ENCODE measurements at regions not wholly inside any gene's neighbourhood (a gene's known extent, or its start where the extent isn't known, plus 50 kb on each side); places are given as distances from the start of the nearest gene placed in this dataset.

GRCh38 chr12:65556676-65557437, 267.4 kb upstream of the HMGA2 start:
- peak; percentile 74 to 89 (median 84) for DNase-seq

GRCh38 chr12:65557438-65558181, 266.7 kb upstream of the HMGA2 start:
- no peak for DNase-seq

DNA sequence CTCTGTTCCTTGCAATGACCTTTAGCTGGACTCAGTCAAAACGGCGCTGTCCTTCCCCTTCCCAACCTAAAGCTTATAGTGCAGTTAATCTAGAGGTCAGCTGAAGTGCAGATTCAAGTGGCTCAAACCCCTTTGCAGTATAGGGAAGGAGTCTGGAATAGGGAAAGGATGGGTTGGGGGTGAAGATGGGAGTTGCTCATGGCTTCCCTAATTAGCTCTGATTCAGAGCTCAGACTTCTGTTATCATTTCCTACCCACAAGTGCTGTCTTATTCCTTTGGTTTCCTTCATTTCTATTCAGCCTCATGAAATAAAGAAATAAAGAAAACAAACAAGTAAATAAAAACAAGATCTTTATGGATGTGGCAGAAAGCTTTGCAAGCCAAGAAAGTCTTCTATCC, 264.0 kb upstream of the HMGA2 start:
- DNase-seq, result peak in 1 of 4 experiments; percentile 14

DNA sequence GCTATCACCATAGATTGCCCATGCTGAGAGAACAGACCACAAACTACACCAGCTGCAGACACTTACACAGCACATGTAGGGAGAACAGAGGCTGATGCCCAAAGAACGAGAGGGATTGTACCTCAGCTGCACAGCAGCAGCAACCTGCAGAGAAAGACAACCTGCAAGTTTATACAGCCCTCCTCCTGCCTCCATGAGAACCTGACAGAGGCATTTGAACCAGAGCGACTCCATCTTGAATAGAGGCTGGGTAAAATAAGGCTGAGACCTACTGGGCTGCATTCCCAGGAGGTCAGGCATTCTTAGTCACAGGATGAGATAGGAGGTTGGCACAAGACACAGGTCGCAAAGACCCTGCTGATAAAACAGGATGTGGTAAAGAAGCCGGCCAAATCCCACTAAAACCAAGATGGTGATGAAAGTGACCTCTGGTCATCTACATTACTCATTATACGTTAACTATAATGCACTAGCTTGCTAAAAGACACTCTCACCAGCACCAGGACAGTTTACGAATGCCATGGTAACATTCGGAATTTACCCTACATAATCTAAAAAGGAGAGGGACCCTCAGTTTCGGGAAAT, 262.4 kb upstream of the HMGA2 start:
- DNase-seq, result no peak

DNA sequence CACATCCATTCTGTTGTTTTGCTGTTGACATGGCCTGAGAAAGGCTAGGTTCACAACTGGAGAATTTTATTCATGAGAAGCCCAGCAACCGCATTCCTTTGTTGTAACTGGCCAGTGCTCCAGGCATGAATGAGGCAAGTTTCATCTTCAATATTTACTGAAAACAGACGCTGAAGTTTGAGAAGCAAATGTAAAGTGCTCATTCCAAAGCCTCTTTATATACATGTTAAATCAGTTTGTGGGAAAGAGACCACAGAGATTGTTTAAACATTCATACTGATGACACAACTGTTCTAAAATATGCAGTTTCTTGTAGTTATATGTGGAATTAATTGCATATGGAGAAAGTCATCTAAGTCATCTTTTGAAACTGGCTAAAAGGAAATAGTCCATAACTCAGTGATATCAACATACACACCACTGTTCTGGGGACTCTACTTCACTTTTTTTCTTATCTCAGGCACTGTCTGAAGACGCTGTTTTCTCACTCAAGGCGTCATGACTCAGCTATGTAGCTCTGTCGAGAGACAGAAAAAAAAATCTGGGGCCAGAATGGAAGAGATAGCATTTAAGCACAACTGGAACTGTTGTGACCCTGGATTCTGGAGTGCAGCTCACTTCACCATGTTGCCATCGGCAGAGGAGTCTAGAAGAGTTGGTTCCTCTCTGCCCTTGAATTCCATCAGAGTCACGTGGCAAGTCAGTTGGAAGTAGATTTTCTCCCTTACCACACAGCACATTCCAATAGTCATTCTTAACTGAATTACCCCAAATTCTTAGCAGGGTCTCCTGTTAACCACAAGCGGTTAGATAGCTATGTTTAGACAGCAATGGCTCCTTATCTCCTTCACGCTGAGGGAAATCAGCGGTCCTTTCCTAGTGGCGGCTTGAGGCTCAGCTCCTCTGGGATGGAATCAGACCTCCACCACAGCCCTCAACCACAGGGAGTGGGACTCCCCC, 258.4 kb upstream of the HMGA2 start:
- DNase-seq, result peak in 2 of 4 experiments; percentile 7 to 23

GRCh38 chr12:65566751-65567150, 257.5 kb upstream of the HMGA2 start:
- no peak for DNase-seq

GRCh38 chr12:65567820-65568219, 256.5 kb upstream of the HMGA2 start:
- no peak for DNase-seq

DNA sequence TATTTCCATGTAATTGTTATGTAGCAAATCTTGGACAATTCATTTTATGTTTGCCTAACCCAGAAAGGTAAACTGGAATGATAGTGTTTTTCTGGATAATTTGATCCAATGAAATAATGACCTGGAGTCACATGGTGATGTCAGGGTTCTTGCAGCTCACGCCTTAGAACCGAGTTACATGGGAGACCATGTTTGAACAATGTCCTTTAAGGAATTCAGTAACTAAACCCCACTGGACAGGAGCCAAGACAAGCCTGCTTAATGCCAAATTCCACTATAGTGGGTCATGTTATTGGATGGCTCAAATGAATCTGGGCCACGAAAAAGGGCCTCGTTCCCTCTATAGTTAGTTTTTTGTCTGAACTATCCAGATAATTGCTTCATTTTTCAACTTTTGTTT, 255.8 kb upstream of the HMGA2 start:
- DNase-seq, result no peak

DNA sequence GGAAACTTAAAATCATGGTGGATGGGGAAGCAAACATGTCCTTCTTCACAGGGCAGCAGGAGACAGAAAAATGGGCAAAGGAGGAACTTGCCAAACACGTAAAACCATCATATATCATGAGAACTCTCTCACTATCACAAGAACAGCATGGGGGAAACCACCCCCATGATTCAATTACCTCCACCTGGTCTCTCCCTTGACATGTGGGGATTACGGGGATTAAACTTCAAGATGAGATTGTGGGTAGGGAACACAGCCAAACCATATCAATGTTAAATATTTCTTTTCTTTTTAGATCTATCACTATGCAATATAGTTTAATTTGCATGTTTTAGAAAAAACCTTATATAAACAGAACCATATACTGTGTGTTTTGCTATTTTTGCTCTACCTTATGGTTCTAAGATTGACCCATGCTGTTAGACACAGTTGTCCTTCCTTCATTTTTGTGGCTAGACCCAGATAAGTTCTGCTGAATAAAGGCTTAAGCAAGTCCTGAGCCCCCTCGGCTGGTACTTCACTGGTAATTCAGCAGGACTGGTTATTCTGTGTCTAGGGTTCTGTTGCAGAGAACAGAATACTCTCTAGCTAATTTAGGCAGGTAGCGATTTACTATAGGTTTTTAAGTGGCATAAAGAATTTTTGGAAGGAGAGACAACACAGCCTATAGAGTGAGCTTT, 253.7 kb upstream of the HMGA2 start:
- DNase-seq, result no peak

GRCh38 chr12:65574867-65575266, 249.4 kb upstream of the HMGA2 start:
- no peak for DNase-seq

DNA sequence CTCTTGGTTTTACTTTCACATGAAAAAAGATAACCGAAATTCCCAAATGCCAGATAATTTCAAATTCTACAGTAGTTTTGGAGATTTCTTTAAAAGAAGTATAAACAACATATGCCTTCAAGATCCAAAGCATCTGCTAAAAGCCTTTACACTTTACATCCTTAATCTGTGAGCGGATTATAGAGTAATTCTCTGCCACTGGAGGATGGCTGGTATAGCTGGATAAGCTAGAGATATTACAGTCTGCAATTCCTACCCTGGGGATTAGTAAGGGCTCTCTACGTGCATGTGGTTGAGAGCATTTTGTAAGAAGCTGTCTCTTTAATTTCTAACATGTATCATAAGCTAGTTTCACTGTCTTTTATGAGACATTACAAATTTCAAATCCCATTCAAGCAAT, 240.3 kb upstream of the HMGA2 start:
- no peak for DNase-seq

DNA sequence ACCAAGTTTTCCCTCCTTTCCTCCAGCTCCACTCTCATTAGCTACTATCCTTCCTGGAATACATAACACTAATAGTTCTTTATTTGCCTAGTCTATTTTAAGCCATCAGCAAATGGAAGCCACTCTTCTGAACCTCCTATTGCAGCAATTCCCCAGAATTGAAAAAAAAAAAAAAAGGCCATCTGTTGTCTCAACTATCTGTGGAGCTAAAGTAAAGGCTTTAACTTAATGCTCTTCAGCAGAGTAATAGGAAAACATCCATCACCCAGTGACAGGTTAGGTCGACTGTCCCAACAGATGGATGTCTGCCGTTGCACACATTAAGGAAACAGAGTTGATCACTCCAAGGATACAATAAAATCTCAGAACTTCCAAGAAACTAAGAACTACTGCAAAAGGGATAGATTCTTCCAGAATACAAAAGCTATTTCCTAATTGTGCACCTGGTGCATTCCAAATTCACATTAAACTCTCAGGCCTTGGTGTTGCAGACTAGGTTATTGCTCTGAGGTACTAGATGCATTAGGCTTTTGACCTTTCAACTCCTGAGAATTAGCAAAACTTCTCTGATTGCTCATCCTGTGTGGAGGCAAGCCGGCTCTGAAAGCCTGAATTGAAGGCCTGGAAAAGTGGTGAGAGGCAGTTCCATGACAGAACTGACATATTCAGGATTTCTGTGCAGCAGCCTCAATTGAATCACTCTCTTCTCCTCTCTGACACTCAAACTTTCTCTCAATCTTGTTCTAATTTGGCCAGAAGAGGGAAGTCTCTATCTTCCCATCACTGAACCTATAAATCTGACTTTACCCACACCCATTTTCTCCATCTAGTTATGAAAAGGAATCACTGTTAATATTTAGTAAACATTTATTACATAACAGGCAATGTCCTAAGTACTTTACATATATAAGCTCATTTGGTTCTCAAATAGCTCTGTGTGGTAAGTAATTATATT, 238.4 kb upstream of the HMGA2 start:
- no peak for DNase-seq

- DNase-seq, result no peak
Observed at GRCh38 chr12:65586796-65587195, 237.5 kb upstream of the HMGA2 start.

GRCh38 chr12:65590318-65590717, 234.0 kb upstream of the HMGA2 start:
- DNase-seq, result no peak

GRCh38 chr12:65592416-65592815, 231.9 kb upstream of the HMGA2 start:
- no peak for DNase-seq

DNA sequence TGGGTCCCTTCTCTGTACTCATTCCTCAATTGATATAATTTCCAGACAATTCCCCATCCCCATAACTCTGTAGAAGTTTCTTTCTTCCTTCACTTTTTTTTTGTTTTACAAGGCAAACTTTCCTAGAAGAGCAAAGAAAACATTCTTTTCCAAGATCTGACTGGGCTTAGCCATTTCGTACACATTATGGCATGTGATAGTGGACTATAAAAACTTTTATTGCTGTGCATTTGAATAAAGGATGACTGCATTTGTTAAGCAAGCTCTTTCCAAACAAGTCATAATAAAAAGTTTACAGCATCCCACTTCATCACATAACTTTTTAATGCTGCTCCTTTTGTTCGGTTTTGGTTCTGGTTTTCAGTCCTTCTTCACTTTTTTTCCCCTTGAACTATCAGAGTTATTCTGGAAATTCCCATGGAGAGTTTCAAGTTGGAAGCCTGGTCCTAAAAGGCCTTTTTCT, 231.0 kb upstream of the HMGA2 start:
- no peak for DNase-seq

- no peak for DNase-seq
Observed at GRCh38 chr12:65594409-65594808, 229.9 kb upstream of the HMGA2 start.

DNA sequence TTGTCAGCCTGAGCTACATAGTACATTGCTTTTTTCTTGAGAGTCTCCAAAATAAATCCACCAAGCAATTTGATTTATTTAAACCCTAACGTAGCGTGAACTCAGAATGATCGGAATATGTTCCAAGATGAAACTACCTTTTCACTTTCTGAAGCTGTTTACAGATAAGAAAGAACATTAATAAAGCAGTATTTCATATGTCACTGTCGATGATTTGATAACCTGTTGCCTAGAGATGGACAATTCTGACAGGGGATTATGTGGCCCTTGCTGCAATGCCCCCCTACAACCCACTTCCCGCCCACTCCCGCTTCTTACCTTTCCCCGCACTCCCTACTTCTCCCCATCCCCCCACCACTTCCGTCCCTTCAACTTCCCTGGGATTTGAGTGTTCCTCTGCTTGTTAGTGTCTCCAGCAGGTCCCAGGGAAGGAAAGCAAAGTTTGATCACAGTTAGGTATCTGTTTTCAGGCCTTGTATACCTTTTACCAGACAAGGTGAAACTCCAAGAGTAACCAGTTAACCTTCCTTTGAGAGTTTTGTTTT, 229.2 kb upstream of the HMGA2 start:
- DNase-seq, result no peak

- no peak for DNase-seq
Observed at GRCh38 chr12:65596514-65597091, 227.7 kb upstream of the HMGA2 start.

DNA sequence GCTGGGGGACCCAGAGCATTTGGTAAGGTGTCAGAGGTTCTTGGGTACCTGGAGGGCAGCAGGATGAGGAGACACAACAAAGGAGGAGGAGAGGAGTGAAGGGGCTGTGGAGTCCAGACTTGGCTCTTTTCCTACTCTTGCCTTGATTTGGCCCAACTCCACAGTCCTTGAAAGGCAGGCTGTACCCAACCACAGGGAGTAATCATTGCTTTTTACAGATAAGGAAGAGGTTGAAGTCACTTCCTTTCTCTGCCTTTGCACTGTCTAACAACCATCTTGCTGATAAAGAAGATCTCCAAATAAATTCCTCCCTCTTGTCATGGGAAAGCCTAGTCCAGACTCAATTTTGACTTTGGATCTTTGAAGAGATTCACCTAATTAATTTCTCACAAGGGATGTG, 226.8 kb upstream of the HMGA2 start:
- DNase-seq, result no peak
